Activated CD4-positive, alpha-beta T cell treated with anti-CD3 and anti-CD28 coated beads for 1 hour (primary cell): ENCODE measurements at regions not wholly inside any gene's neighbourhood (a gene's known extent, or its start where the extent isn't known, plus 50 kb on each side); places are given as distances from the start of the nearest gene placed in this dataset.
"Not testable (repeated sequence)": the region's sequence is repeated elsewhere in the genome, so short reads cannot be mapped to it uniquely, and the experiment has no call there.

ENCODE experiments used
- DNase-seq: peaks from one replicate; pipeline ENCODE4 v3.0.0-alpha.2; 2020

- DNase-seq: no peak
Measured at GRCh38 chr4:38314663-38315062, 349.3 kb upstream of the KLF3 start.

GRCh38 chr4:38315286-38315685 is 348.7 kb upstream of the KLF3 start:
- DNase-seq: no peak

- no peak for DNase-seq
Measured at GRCh38 chr4:38316045-38316444, 348.0 kb upstream of the KLF3 start.

- no peak for DNase-seq
Measured at GRCh38 chr4:38317041-38317674, 346.8 kb upstream of the KLF3 start.

DNA sequence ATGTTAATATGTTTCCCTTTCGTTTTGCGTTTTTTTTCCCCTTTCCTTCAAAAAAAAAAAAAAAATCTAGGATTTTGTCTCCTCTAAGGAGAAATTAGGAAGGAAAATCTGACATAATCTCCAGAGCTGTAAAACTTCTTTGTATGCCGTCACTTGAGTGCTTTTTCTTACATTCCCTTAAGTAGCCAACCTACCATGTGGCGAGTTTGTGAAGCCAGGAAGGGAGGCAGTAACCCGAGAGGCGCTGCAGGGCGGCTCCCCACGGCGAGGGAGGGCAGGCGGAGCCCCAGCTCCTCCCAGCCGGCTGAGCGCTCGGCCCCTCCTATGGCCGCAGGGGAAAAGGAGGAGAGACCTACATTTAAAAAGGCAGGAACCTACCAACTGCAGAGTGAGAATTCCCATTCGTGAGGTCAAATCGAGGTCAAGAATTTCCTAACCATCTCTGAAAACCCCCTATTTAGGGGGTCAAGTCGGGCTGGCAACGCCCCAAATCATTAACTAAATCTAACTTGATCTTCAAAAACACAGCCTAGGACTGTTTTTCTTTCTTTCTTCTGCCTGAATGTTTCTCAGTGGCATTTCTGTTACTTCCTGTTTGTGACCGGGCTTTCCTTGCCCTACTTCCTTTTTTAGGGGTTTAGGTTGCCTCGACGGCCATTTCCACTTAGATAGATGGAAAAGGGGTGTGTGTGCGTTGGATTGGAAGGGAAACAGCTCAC is 345.1 kb upstream of the KLF3 start:
- peak; percentile 46 for DNase-seq

GRCh38 chr4:38319456-38320342 is 344.3 kb upstream of the KLF3 start:
- DNase-seq: peak; percentile 80

GRCh38 chr4:38320343-38320695 is 343.7 kb upstream of the KLF3 start:
- DNase-seq: no peak

DNA sequence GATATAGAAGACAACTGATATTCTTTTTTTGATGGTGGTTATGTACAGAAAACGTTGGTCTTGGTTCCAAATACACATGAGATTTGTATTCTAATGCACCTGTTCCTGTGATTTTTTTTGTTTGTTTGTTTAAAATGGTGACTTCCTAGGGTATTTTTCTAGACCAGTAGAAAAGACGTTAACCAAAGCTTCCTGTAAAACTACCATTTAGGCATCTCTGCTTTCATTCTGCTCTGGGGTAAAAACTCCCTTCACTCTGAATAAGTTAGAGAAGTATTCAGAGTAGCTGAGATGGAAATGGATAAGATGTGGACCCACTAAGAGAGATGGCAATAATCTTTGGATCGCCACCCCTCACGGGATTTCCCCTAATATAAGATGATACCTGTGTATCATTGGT is 343.2 kb upstream of the KLF3 start:
- DNase-seq: no peak

- DNase-seq: no peak
Measured at GRCh38 chr4:38322714-38323113, 341.3 kb upstream of the KLF3 start.

- DNase-seq: no peak
Measured at GRCh38 chr4:38323141-38323641, 340.8 kb upstream of the KLF3 start.

DNA sequence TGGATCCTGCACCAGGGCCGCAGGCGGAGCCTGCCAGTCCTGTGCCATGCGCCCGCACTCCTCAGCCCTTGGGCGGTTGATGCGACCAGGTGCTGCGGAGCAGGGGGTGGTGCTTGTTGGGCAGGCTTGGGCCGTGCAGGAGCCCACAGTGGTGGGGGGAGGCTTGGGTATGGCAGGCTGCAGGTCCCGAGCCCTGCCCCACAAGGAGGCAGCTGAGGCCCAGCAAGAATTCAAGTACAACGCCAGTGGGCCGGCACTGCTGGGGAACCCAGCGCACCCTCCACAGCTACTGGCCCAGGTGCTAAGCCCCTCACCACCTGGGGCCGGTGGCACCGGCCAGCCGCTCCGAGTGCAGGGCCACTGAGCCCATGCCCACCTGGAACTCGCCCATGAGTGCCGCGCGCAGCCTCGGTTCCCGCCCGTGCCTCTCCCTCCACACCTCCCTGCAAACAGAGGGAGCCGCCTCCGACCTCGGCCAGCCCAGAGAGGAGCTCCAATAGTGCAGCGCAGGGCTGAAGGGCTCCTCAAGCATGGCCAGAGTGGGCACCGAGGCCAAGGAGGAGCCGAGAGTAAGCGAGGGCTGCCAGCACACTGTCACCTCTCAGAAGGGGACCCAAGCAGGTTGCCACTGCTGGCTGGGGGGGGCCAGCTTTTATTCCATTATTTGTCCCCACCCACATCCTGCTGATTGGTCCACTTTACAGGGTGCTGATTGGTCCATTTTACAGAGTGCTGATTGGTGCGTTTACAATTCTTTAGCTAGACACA is 339.0 kb upstream of the KLF3 start:
- no peak for DNase-seq

DNA sequence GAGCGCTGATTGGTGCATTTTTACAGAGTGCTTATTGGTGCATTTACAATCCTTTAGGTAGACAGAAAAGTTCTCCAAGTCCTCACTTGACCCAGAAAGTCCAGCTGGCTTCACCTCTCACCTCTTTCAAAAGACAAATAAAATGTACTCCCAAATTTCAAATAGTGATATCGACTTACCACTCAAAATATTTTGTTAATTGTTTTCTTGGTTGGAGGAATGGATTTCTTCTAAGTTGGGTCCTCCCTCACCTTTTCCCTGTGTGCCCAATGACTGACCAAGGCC is 338.4 kb upstream of the KLF3 start:
- no peak for DNase-seq

GRCh38 chr4:38326499-38326898 is 337.5 kb upstream of the KLF3 start:
- DNase-seq: no peak

- no peak for DNase-seq
Measured at GRCh38 chr4:38327174-38327573, 336.8 kb upstream of the KLF3 start.

DNA sequence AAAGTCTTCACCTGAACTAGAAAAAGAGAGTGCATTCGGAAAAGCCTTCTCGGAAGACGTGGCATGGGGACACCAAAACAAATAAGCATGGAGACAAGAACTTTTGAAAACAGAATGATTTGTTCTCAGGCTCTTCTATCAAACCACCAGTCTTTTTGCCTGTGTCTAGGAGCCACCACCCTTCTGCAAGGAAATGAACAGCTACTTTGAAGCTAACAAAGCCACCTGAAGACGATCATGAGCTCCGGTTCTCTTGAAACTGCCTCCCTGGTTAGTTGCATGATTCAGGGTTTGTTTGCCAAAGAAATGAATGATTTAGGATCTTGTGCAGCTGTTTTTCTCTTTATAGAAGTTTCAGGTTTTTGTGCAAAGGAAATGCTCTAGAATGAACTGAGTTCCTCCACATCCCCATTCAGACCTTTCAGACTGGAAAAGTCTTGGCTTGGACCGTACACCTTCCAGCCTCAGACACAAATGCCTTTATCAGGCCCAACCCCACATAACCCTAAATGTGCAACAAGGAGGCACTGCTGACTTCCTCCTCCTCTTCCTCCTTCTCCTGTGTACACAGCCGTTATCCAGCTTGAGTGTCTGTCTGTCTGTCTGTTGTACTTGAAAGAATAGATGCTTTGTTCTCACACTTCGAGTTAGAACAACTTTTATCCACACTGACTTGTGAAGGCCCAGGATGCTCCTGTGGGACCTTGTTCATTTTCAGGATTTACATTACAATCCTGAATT is 334.8 kb upstream of the KLF3 start:
- DNase-seq: no peak

GRCh38 chr4:38330321-38330720 is 333.7 kb upstream of the KLF3 start:
- no peak for DNase-seq

GRCh38 chr4:38330936-38331335 is 333.1 kb upstream of the KLF3 start:
- no peak for DNase-seq

DNA sequence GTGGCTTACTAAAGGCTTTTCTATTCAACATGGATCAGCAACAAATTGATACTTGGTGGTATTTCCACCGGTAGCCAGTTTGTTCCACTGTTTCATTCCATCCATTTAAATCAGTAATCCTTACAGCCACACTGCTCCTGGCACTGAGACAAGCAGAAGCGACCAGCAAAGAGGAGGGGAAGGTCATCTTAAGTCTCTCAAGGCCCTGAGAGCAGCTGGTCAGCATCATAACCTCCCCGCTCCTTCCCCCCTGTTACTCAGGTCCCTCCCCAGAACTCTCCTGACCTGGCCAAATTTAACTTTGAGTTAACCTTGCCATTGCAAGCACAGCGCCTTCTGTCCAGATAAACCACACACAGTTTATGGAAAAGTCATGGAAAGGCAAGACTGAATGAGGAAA is 331.3 kb upstream of the KLF3 start:
- DNase-seq: no peak

DNA sequence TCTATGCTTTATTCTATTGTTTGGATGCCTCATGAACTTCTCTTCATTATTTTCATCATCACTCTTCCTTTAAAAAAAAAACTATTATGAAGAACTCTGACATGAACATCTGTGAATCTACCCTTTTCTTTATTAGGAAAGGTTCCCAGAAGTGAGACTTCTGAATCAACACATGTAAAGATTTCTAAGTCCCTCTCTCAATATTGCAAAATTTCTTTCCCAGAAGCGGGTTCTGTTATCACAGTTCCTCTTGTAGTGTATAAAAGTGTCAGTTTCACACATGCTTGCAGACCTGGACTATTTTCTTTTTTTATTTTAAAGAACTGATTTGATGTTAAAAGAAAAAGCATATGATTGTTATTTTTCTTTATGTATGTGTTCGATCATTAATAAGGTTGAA is 330.8 kb upstream of the KLF3 start:
- no peak for DNase-seq

DNA sequence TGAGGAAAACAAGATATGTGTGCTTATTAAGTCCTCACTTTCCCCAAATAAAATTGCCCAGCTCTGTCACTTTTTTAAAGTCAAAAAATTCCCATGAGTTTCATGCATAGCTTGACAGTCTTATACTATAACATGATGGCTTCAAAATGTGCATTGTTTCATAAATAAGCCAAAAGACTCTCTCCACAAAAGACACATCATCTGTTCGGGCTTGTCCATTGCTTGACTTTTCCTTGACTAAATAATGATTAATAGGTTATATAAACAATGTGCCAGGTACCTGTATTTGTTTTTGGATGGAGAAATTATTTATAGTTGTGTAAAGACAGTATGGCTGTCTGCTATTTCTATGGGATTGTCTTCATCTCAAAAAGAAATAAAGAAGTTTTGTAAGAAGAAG is 329.2 kb upstream of the KLF3 start:
- no peak for DNase-seq

- not testable (repeated sequence) for DNase-seq
Measured at GRCh38 chr4:38338939-38339338, 325.1 kb upstream of the KLF3 start.

GRCh38 chr4:38343608-38344007 is 320.4 kb upstream of the KLF3 start:
- DNase-seq: no peak

GRCh38 chr4:38344929-38345328 is 319.1 kb upstream of the KLF3 start:
- DNase-seq: no peak
